Common myeloid progenitor, CD34-positive (primary cell): ENCODE measurements at regions not wholly inside any gene's neighbourhood (a gene's known extent, or its start where the extent isn't known, plus 50 kb on each side); places are given as distances from the start of the nearest gene placed in this dataset.

Experiments
- CTCF ChIA-PET: fragments of 350-600 bp; sonication (Branson Sonifier 250); formaldehyde crosslinking; loops from one replicate; lab custom pipeline; 2021; ENCODE audit warnings: antibody characterized with exemption; lab: Charles Lee
- POLR2A ChIA-PET: fragments of 350-600 bp; sonication (Branson Sonifier 250); formaldehyde crosslinking; loops from one replicate; lab custom pipeline; 2021; ENCODE audit warnings: antibody characterized with exemption; lab: Charles Lee
- DNase-seq, 3 donors: peaks; one replicate each; pipeline versions ENCODE4 v3.0.0 to v3.0.0-alpha.2; 2013
- H3K27ac ChIP-seq, 2 experiments: 1 replicate in 1 of 2; 2 replicates in 1 of 2; pipeline ENCODE4 v1.7.0; 2013; ENCODE audit warnings: inconsistent platforms in 2 of 2, low read length in 2 of 2, mild to moderate bottlenecking in 2 of 2, low read depth in 1 of 2, moderate library complexity in 1 of 2; ENCODE audit not compliant: severe bottlenecking in 2 of 2, insufficient read depth in 1 of 2, poor library complexity in 1 of 2
- H3K27me3 ChIP-seq, 5 experiments: replicated peaks in 2 of 5; 1 replicate in 3 of 5; 2 replicates in 2 of 5; pipeline versions ENCODE4 v1.6.1 to v1.7.0; 2013; ENCODE audit warnings: low read length in 4 of 5, mild to moderate bottlenecking in 2 of 5, moderate library complexity in 2 of 5, inconsistent platforms in 1 of 5; ENCODE audit not compliant: insufficient read depth in 5 of 5, control insufficient read depth in 4 of 5
- H3K36me3 ChIP-seq, 4 experiments: 1 replicate in 2 of 4; 2 replicates in 2 of 4; pipeline versions ENCODE4 v1.6.1 to v1.7.0; 2013; ENCODE audit warnings: low read length in 3 of 4, control low read depth in 1 of 4, mild to moderate bottlenecking in 1 of 4; ENCODE audit not compliant: control insufficient read depth in 4 of 4, insufficient read depth in 4 of 4
- H3K4me1 ChIP-seq, 4 experiments: 1 replicate in 3 of 4; 2 replicates in 1 of 4; pipeline versions ENCODE4 v1.6.1 to v1.7.1; 2013; ENCODE audit warnings: low read length in 3 of 4, mild to moderate bottlenecking in 3 of 4, control low read depth in 1 of 4, inconsistent platforms in 1 of 4, moderate library complexity in 1 of 4; ENCODE audit not compliant: control insufficient read depth in 4 of 4, insufficient read depth in 4 of 4; ENCODE audit errors: control extremely low read depth in 1 of 4
- H3K4me3 ChIP-seq, 7 experiments: 1 replicate in 4 of 7; 2 replicates in 3 of 7; pipeline versions ENCODE4 v1.5.1 to v1.7.0; 2013; ENCODE audit warnings: mild to moderate bottlenecking in 7 of 7, low read length in 6 of 7, moderate library complexity in 6 of 7, inconsistent platforms in 2 of 7, low read depth in 2 of 7, control low read depth in 1 of 7; ENCODE audit not compliant: insufficient read depth in 4 of 7, control insufficient read depth in 1 of 7; ENCODE audit errors: extremely low read depth in 1 of 7
- H3K9me3 ChIP-seq, 5 experiments: 1 replicate in 4 of 5; 2 replicates in 1 of 5; pipeline versions ENCODE4 v1.6.1 to v1.7.1; 2013; ENCODE audit warnings: low read length in 4 of 5, mild to moderate bottlenecking in 2 of 5, inconsistent platforms in 1 of 5, low read depth in 1 of 5, moderate library complexity in 1 of 5; ENCODE audit not compliant: control insufficient read depth in 4 of 5, insufficient read depth in 2 of 5; ENCODE audit errors: control extremely low read depth in 1 of 5
- WGBS: methylation state at CpG from one replicate; pipeline ENCODE4 v1.1.5; 2013; ENCODE audit not compliant: insufficient coverage; 5-methylcytosine and 5-hydroxymethylcytosine counted together

DNA sequence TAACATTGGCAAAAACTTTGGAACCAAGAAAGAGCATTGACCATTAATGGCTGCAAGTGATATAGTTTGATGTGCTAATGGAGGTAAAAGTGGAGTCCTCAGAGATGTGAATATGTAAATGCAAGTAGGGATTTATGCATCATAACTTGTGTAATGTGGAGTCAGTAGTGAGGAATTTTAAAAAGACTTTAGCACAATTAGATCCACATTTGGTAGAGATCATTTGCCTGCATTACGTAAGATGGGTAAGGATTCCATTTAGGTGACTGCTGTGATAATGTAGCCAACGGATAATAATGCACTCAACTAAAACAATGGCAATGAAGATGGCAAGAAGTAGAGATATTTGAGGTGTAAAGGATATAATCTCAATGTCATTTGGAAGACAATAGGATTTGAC, 1128.4 kb downstream of the ADGRL3 start:
- POLR2A ChIA-PET = no interaction called here
- H3K27ac ChIP-seq = no peak overlapping the region
- CTCF ChIA-PET = no interaction called here
- H3K4me3 ChIP-seq = no peak overlapping the region
- H3K4me1 ChIP-seq = no peaks in the 10 kb centered on the region
- no peaks in the 10 kb centered on the region for H3K36me3 ChIP-seq
- peaks cover 0 to 2% (median 0%) of the 10 kb centered on the region in 5 experiments for H3K9me3 ChIP-seq
- H3K27me3 ChIP-seq = no peaks in the 10 kb centered on the region
- no peak for DNase-seq
- no CpG with 5 or more reads among the region's 2 CpGs for WGBS

DNA sequence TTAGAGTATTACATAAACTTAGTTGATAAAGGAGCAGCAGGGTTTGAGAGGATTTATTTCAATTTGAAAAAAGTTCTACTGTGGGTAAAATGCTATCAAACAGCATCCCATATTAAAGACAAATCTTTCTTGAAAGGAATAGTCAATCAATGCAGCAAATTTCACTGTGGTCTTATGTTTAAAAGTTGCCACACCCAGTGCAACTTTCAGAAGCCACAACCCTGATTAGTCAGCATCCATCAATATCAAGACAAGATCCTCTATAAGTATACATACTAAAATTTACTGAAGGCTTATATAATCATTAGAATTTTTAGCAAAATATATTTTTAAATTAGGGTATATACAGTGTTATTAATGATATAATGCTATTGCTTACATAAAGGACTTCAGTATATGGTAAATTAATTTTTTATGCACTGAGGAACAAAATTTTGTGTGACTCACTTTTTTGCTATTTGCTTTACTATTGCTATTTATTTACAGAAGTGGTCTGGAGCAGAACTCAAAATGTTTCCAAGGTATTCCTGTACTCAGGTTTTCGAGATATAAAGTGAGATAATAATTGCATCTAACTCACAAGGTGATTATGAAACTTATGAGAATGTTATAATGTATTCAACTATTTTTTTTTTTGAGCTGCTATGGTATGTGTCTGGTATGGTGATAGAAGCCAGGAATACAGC, 1127.6 kb downstream of the ADGRL3 start:
- Histone ChIP-seq H3K4me3 (no peak overlapping the region), H3K36me3 (no peaks in the 10 kb centered on the region), H3K9me3 (peaks cover 0 to 2% (median 0%) of the 10 kb centered on the region in 5 experiments), H3K27ac (no peak overlapping the region), H3K4me1 (no peaks in the 10 kb centered on the region), H3K27me3 (no peaks in the 10 kb centered on the region)
- ChIA-PET CTCF (no interaction called here), POLR2A (no interaction called here)
- DNase-seq = no peak
- WGBS = no CpG with 5 or more reads among the region's 1 CpG

DNA sequence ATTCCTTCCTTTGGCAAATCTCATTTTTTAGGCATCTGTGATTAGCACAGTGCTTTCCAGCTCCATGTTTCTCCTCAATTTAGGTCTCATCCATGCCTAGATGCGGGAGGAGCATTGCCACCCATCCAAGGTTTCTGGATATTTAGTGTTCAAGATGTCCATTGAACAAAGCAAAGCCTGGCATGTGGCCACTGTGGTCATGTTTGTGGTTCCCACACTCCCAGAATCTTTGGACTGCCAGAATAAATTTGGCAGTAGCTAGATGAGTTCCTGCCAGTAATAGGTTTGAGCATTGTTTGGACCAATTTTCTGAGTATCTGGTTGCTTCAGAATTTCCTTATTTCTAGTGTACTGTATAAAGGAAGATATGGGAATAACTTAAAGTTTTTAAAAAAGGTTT, 1124.1 kb downstream of the ADGRL3 start:
- 100% methylated on average over 1 of the region's 1 CpG for WGBS
- no peak for DNase-seq
- ChIA-PET POLR2A (no interaction called here), CTCF (no interaction called here)
- no peaks in the 10 kb centered on the region for H3K36me3 ChIP-seq
- H3K9me3 ChIP-seq = no peaks in the 10 kb centered on the region
- no peaks in the 10 kb centered on the region for H3K27me3 ChIP-seq
- H3K4me1 ChIP-seq = no peaks in the 10 kb centered on the region
- H3K27ac ChIP-seq = no peak overlapping the region
- H3K4me3 ChIP-seq = no peak overlapping the region

DNA sequence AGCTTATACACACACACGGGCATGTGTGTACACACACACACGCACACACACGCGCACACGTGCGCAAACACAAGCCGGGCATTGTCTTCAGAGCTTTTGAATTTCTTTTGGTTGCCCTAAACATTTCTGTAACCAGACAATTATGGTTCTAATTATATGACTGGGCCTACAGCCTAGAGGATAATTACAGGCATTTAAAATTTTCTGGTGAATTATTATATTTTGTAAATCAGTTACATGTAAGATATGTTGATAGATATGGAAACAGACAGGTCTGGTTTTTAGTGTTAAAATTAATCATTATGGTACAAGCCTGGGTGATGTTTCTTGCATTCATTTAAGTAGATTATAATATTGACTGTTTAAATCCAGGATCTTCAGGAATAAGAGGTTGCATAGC, 1120.5 kb downstream of the ADGRL3 start:
- H3K36me3 ChIP-seq = no peaks in the 10 kb centered on the region
- no peak overlapping the region for H3K4me3 ChIP-seq
- 100% methylated on average over 5 of the region's 7 CpGs for WGBS
- DNase-seq = no peak
- no peaks in the 10 kb centered on the region for H3K27me3 ChIP-seq
- POLR2A ChIA-PET = no interaction called here
- no peak overlapping the region for H3K27ac ChIP-seq
- H3K9me3 ChIP-seq = no peaks in the 10 kb centered on the region
- CTCF ChIA-PET = no interaction called here
- no peaks in the 10 kb centered on the region for H3K4me1 ChIP-seq

DNA sequence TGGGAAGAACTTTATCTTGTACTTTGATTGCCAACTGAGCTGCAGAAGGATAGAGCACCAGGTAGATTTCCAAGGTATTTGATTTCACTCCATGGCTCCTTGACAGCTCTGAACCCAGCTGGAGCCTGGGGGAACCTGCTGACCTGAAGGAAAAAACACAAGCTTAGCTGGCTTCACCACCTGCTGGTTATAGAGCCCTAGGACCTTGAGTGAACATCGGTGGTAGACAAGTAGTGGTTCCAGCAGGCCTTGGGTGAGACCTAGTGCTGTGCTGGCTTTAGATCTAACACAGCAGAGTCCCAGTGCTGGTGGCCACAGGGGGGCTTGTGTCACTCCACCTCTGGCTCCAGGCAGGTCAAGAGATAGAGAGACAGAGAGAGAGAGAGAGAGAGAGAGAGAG, 1102.6 kb downstream of the ADGRL3 start:
- H3K4me3 ChIP-seq = no peak overlapping the region
- H3K4me1 ChIP-seq = no peaks in the 10 kb centered on the region
- no peaks in the 10 kb centered on the region for H3K36me3 ChIP-seq
- whole genome bisulfite sequencing = 100% methylated on average over 1 of the region's 1 CpG
- no peak overlapping the region for H3K27ac ChIP-seq
- ChIA-PET POLR2A (no interaction called here), CTCF (no interaction called here)
- H3K9me3 ChIP-seq = peaks cover 0 to 3% (median 0%) of the 10 kb centered on the region in 5 experiments
- H3K27me3 ChIP-seq = no peaks in the 10 kb centered on the region
- DNase-seq = no peak

DNA sequence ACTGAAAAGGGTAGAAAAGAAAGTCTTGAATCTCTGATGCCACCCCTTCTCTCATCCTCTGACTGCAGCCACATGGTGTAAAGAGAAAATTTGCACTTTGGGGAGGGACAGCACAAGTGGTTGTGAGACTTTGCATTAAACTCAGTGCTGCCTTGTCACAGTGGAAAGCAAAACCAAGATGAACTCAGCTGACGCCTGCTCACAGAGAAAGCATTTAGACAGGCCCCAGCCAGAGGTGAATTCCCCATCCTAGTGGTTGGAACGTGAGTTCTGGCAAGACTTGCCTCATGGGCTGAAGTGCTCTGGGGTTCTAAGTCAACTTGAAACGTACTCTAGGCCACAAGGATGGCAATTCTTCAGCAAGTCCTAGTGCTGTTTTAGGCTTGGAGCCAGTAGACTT, 1101.4 kb downstream of the ADGRL3 start:
- Histone ChIP-seq H3K4me1 (no peaks in the 10 kb centered on the region), H3K4me3 (no peak overlapping the region), H3K9me3 (peaks cover 0 to 1% (median 0%) of the 10 kb centered on the region in 5 experiments), H3K27me3 (no peaks in the 10 kb centered on the region), H3K36me3 (no peaks in the 10 kb centered on the region), H3K27ac (no peak overlapping the region)
- ChIA-PET CTCF (no interaction called here), POLR2A (no interaction called here)
- DNase-seq = no peak
- 91% methylated on average over 3 of the region's 3 CpGs for WGBS

DNA sequence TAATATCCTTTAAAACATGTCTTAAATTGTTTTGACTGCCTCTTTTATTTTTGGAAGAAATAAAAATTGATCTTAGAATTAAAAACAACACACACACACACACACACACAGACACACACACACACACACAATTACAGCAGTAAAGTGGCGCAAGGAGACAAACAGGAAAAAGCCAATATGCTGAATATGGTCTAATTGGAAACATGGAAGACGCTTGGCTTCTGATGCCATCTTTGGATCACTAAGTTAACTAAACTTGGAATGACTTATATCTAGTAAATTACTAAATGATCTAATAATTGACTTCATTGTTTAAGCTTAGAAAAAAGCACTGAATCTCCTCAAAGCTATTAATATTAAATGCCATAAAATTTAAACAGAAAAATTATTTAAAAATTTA, 1093.4 kb downstream of the ADGRL3 start:
- Histone ChIP-seq H3K4me3 (no peak overlapping the region), H3K27me3 (no peaks in the 10 kb centered on the region), H3K4me1 (no peaks in the 10 kb centered on the region), H3K9me3 (peaks cover 0 to 2% (median 0%) of the 10 kb centered on the region in 5 experiments), H3K36me3 (no peaks in the 10 kb centered on the region), H3K27ac (no peak overlapping the region)
- ChIA-PET POLR2A (no interaction called here), CTCF (no interaction called here)
- WGBS = no CpG with 5 or more reads among the region's 2 CpGs
- no peak for DNase-seq
